HepG2 (cell line): ENCODE measurements at regions not wholly inside any gene's neighbourhood (a gene's known extent, or its start where the extent isn't known, plus 50 kb on each side); places are given as distances from the start of the nearest gene placed in this dataset.

Experiments used
- ATAC-seq: fragments of 200-7000 bp; cut with Tn5 transposase; 3 replicates; pipeline ENCODE4 v1.9.1; 2020; ENCODE audit warnings: mild to moderate bottlenecking, moderate library complexity
- BruUV-seq: library from RNA; stranded (reverse); fragments of 400-500 nt; replicated peaks from 2 replicates; lab custom pipeline; 2021; lab: Mats Ljungman, UMichigan
- CTCF ChIA-PET: fragments of 300-600 bp; formaldehyde crosslinking; extraction: SDS; loops from one replicate; lab custom pipeline; 2021; ENCODE audit warnings: low total read pairs, inconsistent platforms, low intra/inter-chr PET ratio; lab: Yijun Ruan, JAX
- POLR2A ChIA-PET: fragments of 350-600 bp; sonication (Branson Sonifier 250); formaldehyde crosslinking; loops from one replicate; lab custom pipeline; 2020; ENCODE audit warnings: antibody characterized with exemption, inconsistent platforms; lab: Yijun Ruan, JAX
- DNase-seq: peaks from one replicate; pipeline ENCODE4 v3.0.0-alpha.2; 2015; ENCODE audit warnings: low spot score
- FAIRE-seq: peaks from 3 replicates; lab custom pipeline; 2011; peaks lifted over from hg19 to GRCh38; lab: Jason Lieb, UNC
- H2AFZ ChIP-seq: one replicate; pipeline ENCODE4 v1.6.1; 2011; ENCODE audit warnings: low read length, inconsistent platforms
- H3K27ac ChIP-seq: fragments of 300-600 bp; 3 replicates; pipeline ENCODE4 v1.8.0; 2011; ENCODE audit warnings: mixed run types, mild to moderate bottlenecking, mixed read lengths, low read length, inconsistent platforms; ENCODE audit not compliant: insufficient read depth; ENCODE audit errors: extremely low read length
- H3K27me3 ChIP-seq, 2 experiments: fragments of 200-600 bp in 1 of 2; 2 replicates in 1 of 2; 3 replicates in 1 of 2; pipeline versions ENCODE4 v1.6.0 to v1.8.0; 2011; ENCODE audit warnings: low read length in 2 of 2, mild to moderate bottlenecking in 2 of 2, moderate library complexity in 2 of 2, inconsistent platforms in 1 of 2; ENCODE audit not compliant: insufficient read depth in 2 of 2, control insufficient read depth in 1 of 2
- H3K36me3 ChIP-seq, 2 experiments: fragments of 200-600 bp in 1 of 2; replicated peaks in 1 of 2; 2 replicates in 1 of 2; 3 replicates in 1 of 2; pipeline versions ENCODE4 v1.5.1 to v1.8.0; 2011; ENCODE audit warnings: low read length in 2 of 2, inconsistent platforms in 1 of 2; ENCODE audit not compliant: insufficient read depth in 2 of 2, control insufficient read depth in 1 of 2
- H3K4me1 ChIP-seq: 2 replicates; pipeline ENCODE4 v1.5.1; 2012; ENCODE audit warnings: low read length, inconsistent platforms; ENCODE audit not compliant: insufficient read depth
- H3K4me2 ChIP-seq: 2 replicates; pipeline ENCODE4 v1.6.0; 2011; ENCODE audit warnings: low read depth, low read length, inconsistent platforms
- H3K4me3 ChIP-seq, 3 experiments: fragments of 200-600 bp in 1 of 3; sonication (generic), shearing (Covaris generic) in 1 of 3; replicated peaks in 1 of 3; 2 replicates each; pipeline ENCODE4 v1.5.1; 2011 to 2016; ENCODE audit warnings: low read length in 3 of 3, inconsistent platforms in 2 of 3, low read depth in 2 of 3, mild to moderate bottlenecking in 2 of 3, control low read depth in 1 of 3, mixed read lengths in 1 of 3; ENCODE audit not compliant: insufficient read depth in 1 of 3
- H3K79me2 ChIP-seq: one replicate; pipeline ENCODE4 v1.6.1; 2011; ENCODE audit warnings: low read length, inconsistent platforms; ENCODE audit not compliant: insufficient read depth
- H3K9ac ChIP-seq: 2 replicates; pipeline ENCODE4 v1.6.0; 2011; ENCODE audit warnings: mild to moderate bottlenecking, low read depth, low read length, inconsistent platforms; ENCODE audit not compliant: insufficient read depth
- H3K9me3 ChIP-seq: 2 replicates; pipeline ENCODE4 v1.5.1; 2012; ENCODE audit warnings: mild to moderate bottlenecking, low read length
- H4K20me1 ChIP-seq: 2 replicates; pipeline ENCODE4 v1.6.0; 2011; ENCODE audit warnings: inconsistent platforms, mild to moderate bottlenecking, low read length, moderate library complexity; ENCODE audit not compliant: insufficient read depth
- ARNT ChIP-seq: fragments of 450-650 bp; IDR thresholded peaks from 2 replicates; pipeline ENCODE4 v1.6.1; 2017
- CSRNP1 ChIP-seq: sonication (generic); formaldehyde crosslinking; IDR thresholded peaks from 2 replicates; pipeline ENCODE4 v1.8.1; 2023; ENCODE audit warnings: mild to moderate bottlenecking, missing genetic modification reagents
- DZIP1 ChIP-seq: sonication (generic); formaldehyde crosslinking; IDR thresholded peaks from 2 replicates; pipeline ENCODE4 v1.5.0; 2020; ENCODE audit warnings: mild to moderate bottlenecking, missing genetic modification reagents
- PLRG1 ChIP-seq: fragments of 450-650 bp; conservative IDR thresholded peaks from 2 replicates; pipeline ENCODE4 v1.6.1; 2016
- SCMH1 ChIP-seq: sonication (generic); formaldehyde crosslinking; IDR thresholded peaks from 2 replicates; pipeline ENCODE4 v1.9.0; 2021; ENCODE audit warnings: missing genetic modification reagents, mild to moderate bottlenecking, borderline replicate concordance
- ZFYVE20 ChIP-seq: sonication (generic); formaldehyde crosslinking; IDR thresholded peaks from 2 replicates; pipeline ENCODE4 v1.8.0; 2023; ENCODE audit warnings: low read depth, mild to moderate bottlenecking, moderate library complexity, missing genetic modification reagents, borderline replicate concordance
- ZNF251 ChIP-seq: sonication (generic); formaldehyde crosslinking; IDR thresholded peaks from 2 replicates; pipeline ENCODE4 v1.9.0; 2021; ENCODE audit warnings: mild to moderate bottlenecking, missing genetic modification reagents
- ZNF253 ChIP-seq: sonication (generic); formaldehyde crosslinking; IDR thresholded peaks from 2 replicates; pipeline ENCODE4 v1.8.0; 2022; ENCODE audit warnings: mild to moderate bottlenecking, missing genetic modification reagents, borderline replicate concordance
- ZNF331 ChIP-seq: sonication (generic); formaldehyde crosslinking; IDR thresholded peaks from 2 replicates; pipeline ENCODE4 v1.4.0; 2020; ENCODE audit warnings: missing genetic modification reagents
- ZNF468 ChIP-seq: sonication (generic); formaldehyde crosslinking; IDR thresholded peaks from 2 replicates; pipeline ENCODE4 v1.8.0; 2022; ENCODE audit warnings: mild to moderate bottlenecking, moderate library complexity, missing genetic modification reagents
- ZNF615 ChIP-seq: sonication (generic); formaldehyde crosslinking; IDR thresholded peaks from 2 replicates; pipeline ENCODE4 v1.5.0; 2020; ENCODE audit warnings: mild to moderate bottlenecking, missing genetic modification reagents, borderline replicate concordance
- ZNF737 ChIP-seq: sonication (generic); formaldehyde crosslinking; IDR thresholded peaks from 2 replicates; pipeline ENCODE4 v1.5.0; 2020; ENCODE audit warnings: missing genetic modification reagents, mild to moderate bottlenecking, borderline replicate concordance
- ZNF773 ChIP-seq: sonication (generic); formaldehyde crosslinking; IDR thresholded peaks from 2 replicates; pipeline ENCODE4 v1.4.0; 2020; ENCODE audit warnings: missing genetic modification reagents, borderline replicate concordance
- WGBS: methylation state at CpG from one replicate; pipeline ENCODE4 v1.1.6; 2017; ENCODE audit warnings: low lambda C conversion rate; 5-methylcytosine and 5-hydroxymethylcytosine counted together
- in situ Hi-C: cut with HindIII; loops from 2 replicates; pipeline ENCODE4 v1.10.0; 2017; ENCODE audit warnings: low pct_unique_long_range_greater_than_20kb; ENCODE audit not compliant: extremely low pct_ligation_motif_present
- intact Hi-C: fragments of 100-400 bp; cut with micrococcal nuclease; formaldehyde crosslinking; loops from one replicate; pipeline ENCODE4 v1.10.0; 2022; ENCODE audit not compliant: unreplicated experiment
- TF ChIP-seq, protein P1 (sequence below): sonication (generic); formaldehyde crosslinking; IDR thresholded peaks from 2 replicates; pipeline ENCODE4 v1.4.0; 2020; ENCODE audit warnings: missing genetic modification reagents
- TF ChIP-seq, protein P2 (sequence below): sonication (generic); formaldehyde crosslinking; IDR thresholded peaks from 2 replicates; pipeline ENCODE4 v1.4.0; 2020; ENCODE audit warnings: mild to moderate bottlenecking, missing genetic modification reagents

GRCh38 chr7:117836-118614 is 74.3 kb upstream of the FAM20C start:
- H3K27me3 ChIP-seq: peaks cover 2 to 46% of the 10 kb centered on the region in 2 experiments; a peak in 4 of 5 replicates
- POLR2A ChIA-PET: no interaction called here
- DNase-seq: no peak
- in situ Hi-C loops (no loop called here), intact Hi-C loops (no loop called here)
- H3K4me3 ChIP-seq: no peak overlapping the region
- H3K79me2 ChIP-seq: no peaks in the 10 kb centered on the region
- no peak overlapping the region for H3K9ac ChIP-seq
- ATAC-seq: no peak
- no TSS peak for BruUV-seq
- H4K20me1 ChIP-seq: no peaks in the 10 kb centered on the region
- H3K4me1 ChIP-seq: peaks cover 10% of the 10 kb centered on the region
- no peak overlapping the region for H2AFZ ChIP-seq
- no peak overlapping the region for H3K27ac ChIP-seq
- FAIRE-seq: no peak
- H3K36me3 ChIP-seq: no peaks in the 10 kb centered on the region
- CTCF ChIA-PET: no interaction called here
- 43% methylated on average over 12 of the region's 22 CpGs for whole genome bisulfite sequencing
- H3K9me3 ChIP-seq: no peaks in the 10 kb centered on the region
- H3K4me2 ChIP-seq: no peak overlapping the region
- TF ChIP-seq ZFYVE20 (CRISPR knock-in tag): no peak
- no peak for TF ChIP-seq ZNF253 (CRISPR knock-in tag)
- no peak for TF ChIP-seq PLRG1
- TF ChIP-seq, protein P1, sequence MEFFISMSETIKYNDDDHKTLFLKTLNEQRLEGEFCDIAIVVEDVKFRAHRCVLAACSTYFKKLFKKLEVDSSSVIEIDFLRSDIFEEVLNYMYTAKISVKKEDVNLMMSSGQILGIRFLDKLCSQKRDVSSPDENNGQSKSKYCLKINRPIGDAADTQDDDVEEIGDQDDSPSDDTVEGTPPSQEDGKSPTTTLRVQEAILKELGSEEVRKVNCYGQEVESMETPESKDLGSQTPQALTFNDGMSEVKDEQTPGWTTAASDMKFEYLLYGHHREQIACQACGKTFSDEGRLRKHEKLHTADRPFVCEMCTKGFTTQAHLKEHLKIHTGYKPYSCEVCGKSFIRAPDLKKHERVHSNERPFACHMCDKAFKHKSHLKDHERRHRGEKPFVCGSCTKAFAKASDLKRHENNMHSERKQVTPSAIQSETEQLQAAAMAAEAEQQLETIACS (CRISPR knock-in tag): no peak
- TF ChIP-seq SCMH1 (CRISPR knock-in tag): no peak
- TF ChIP-seq, protein P2, sequence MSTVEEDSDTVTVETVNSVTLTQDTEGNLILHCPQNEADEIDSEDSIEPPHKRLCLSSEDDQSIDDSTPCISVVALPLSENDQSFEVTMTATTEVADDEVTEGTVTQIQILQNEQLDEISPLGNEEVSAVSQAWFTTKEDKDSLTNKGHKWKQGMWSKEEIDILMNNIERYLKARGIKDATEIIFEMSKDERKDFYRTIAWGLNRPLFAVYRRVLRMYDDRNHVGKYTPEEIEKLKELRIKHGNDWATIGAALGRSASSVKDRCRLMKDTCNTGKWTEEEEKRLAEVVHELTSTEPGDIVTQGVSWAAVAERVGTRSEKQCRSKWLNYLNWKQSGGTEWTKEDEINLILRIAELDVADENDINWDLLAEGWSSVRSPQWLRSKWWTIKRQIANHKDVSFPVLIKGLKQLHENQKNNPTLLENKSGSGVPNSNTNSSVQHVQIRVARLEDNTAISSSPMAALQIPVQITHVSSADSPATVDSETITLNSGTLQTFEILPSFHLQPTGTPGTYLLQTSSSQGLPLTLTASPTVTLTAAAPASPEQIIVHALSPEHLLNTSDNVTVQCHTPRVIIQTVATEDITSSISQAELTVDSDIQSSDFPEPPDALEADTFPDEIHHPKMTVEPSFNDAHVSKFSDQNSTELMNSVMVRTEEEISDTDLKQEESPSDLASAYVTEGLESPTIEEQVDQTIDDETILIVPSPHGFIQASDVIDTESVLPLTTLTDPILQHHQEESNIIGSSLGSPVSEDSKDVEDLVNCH: no peak
- TF ChIP-seq ZNF468 (CRISPR knock-in tag): no peak
- no peak for TF ChIP-seq CSRNP1 (CRISPR knock-in tag)
- no peak for TF ChIP-seq ZNF331 (CRISPR knock-in tag)
- TF ChIP-seq ZNF615: no peak
- no peak for TF ChIP-seq ZNF251
- TF ChIP-seq ZNF737: no peak
- no peak for TF ChIP-seq ZNF773 (CRISPR knock-in tag)
- TF ChIP-seq DZIP1 (CRISPR knock-in tag): no peak
- TF ChIP-seq ARNT: no peak
